ENCODE measurements at regions not wholly inside any gene's neighbourhood (a gene's known extent, or its start where the extent isn't known, plus 50 kb on each side); places are given as distances from the start of the nearest gene placed in this dataset.

- TF ChIP-seq POLR2A (IDR thresholded peaks at IDR 0.05; ENCODE audit: low read length) = no peak
- no peak for TF ChIP-seq GATA1 (IDR thresholded peaks at IDR 0.05; ENCODE audit: low read depth, low read length)
Measured at GRCh38 chr3:55333923-55334322, 153.2 kb downstream of the WNT5A start.

Data from erythroblast (primary cell).